ENCODE measurements at regions not wholly inside any gene's neighbourhood (a gene's known extent, or its start where the extent isn't known, plus 50 kb on each side); places are given as distances from the start of the nearest gene placed in this dataset.

DNA sequence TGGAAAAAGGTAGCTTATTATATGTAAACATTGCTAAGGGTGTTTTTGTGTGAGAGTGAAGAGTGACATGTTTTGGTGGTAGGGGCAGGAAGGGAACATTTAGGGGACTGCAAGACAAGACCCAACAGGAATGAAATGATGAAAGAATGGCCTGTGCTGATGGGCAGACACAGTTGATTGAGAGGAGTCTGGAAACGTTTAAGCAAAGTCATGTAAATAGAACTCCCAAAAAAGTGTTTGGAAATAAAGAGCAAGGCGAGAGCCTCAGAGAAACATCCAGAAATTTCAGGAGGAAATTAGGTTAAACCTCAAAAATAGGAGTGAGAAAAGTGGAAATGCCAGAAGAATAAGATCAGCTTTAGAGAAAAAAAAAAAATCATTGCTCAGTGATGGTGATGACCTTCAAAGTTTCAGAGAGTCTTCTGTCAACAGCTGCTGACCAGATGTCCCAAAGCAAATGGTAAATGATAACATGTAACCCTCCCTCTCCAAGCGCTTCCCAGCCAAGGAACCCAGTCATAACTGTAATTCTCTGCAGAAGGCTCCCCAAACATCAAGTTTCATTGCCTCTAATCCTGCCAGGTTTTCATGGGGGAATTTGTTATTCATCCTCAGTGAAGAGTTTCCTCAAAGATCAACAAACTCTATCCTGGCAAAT, 223.2 kb upstream of the FAR2 start:
- DNase-seq (ENCODE audit: low spot score in 2 of 2) = no peak
- Histone ChIP-seq H3K36me3 (no peaks in the 10 kb centered on the region), H3K27me3 (no peaks in the 10 kb centered on the region), H3K27ac (no peak overlapping the region), H3K4me3 (no peak overlapping the region), H3K4me1 (no peaks in the 10 kb centered on the region), H3K9me3 (peaks cover 0 to 5% of the 10 kb centered on the region in 2 donors)
- TF ChIP-seq, protein P1, sequence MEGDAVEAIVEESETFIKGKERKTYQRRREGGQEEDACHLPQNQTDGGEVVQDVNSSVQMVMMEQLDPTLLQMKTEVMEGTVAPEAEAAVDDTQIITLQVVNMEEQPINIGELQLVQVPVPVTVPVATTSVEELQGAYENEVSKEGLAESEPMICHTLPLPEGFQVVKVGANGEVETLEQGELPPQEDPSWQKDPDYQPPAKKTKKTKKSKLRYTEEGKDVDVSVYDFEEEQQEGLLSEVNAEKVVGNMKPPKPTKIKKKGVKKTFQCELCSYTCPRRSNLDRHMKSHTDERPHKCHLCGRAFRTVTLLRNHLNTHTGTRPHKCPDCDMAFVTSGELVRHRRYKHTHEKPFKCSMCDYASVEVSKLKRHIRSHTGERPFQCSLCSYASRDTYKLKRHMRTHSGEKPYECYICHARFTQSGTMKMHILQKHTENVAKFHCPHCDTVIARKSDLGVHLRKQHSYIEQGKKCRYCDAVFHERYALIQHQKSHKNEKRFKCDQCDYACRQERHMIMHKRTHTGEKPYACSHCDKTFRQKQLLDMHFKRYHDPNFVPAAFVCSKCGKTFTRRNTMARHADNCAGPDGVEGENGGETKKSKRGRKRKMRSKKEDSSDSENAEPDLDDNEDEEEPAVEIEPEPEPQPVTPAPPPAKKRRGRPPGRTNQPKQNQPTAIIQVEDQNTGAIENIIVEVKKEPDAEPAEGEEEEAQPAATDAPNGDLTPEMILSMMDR (IDR thresholded peaks at IDR 0.05) = no peak
- intact Hi-C loops (cut with DNase I) = no loop called here

DNA sequence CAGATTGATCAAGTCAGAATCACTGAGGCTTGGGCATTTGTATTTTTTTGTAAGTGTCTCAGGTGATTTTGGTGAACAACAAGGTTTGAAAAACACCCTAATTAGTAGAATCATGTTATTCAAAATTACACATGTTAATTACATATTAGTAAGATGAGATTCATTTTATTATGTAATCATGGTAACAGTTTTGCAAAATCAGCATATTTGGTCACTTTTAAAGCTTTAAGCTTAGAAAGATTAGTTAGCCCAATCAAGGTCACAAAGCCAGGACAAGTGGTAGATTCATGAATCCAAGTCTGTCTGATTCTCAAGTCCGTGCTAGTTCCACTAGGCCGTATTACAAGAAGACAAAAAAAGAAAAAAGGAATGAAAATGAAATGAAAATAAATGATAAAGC, 218.4 kb upstream of the FAR2 start:
- no peaks in the 10 kb centered on the region for H3K9me3 ChIP-seq
- intact Hi-C loops (cut with DNase I) = no loop called here

DNA sequence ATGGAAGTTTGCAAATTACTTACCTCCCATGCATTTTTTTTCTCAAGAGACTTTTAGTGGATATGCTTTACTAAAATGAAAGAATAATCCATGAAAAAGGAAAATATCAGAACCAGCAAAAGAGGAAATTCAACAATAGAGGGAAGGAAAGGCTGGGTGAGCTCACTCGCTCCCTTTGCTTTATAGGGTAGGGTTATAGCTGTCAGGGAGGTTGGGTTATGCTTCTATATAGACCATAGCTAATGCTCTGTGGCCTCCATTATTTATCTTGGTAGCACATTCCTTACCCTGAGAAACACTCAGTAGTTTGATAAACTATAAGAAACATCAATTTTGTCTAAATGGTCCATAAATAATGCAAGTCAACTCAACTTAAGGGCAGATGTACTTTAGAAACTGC, 215.9 kb upstream of the FAR2 start:
- DNase-seq (ENCODE audit: low spot score in 2 of 2) = no peak
- Histone ChIP-seq H3K27me3 (no peaks in the 10 kb centered on the region), H3K4me3 (no peak overlapping the region), H3K36me3 (no peaks in the 10 kb centered on the region), H3K4me1 (no peaks in the 10 kb centered on the region), H3K27ac (no peak overlapping the region), H3K9me3 (no peaks in the 10 kb centered on the region)
- intact Hi-C loops (cut with DNase I) = no loop called here
- TF ChIP-seq, protein P1 (IDR thresholded peaks at IDR 0.05) = no peak

More for the DNA sequence above, 218.4 kb upstream of the FAR2 start:
- Histone ChIP-seq H3K36me3 (no peaks in the 10 kb centered on the region), H3K27me3 (no peaks in the 10 kb centered on the region), H3K4me1 (no peaks in the 10 kb centered on the region), H3K4me3 (no peak overlapping the region), H3K27ac (no peak overlapping the region)
- TF ChIP-seq, protein P1 (IDR thresholded peaks at IDR 0.05) = no peak
- DNase-seq (ENCODE audit: low spot score in 2 of 2) = no peak

DNA sequence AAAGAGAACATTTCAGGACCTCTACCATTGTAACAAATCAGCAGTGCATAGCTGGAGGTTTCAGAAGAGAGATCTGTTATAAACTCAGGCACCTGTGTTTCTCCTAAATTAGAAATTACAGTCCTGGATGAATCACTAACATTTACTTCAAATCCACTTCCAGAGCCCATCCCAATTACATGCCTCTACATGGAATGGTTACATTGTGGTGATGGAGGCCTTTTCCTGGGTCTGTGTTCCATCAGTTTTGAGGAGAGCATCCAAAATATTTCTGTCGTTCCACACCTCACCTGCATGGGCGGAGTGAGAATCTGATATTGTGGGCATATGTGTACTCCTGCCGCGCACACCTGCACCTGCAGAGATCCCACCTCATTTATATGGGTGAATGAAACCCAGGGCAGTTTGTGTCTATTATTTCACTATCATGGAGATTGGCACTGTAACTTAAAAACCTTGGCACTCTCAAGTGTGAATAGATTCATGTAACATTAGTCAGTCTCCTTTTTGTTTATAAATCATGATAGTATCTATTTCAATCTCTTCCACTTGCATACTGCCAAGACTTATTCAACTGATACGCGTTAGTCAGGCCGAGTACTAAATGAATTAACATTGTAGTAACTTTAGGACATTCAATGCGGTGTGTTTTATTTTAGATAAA, 215.1 kb upstream of the FAR2 start:
- DNase-seq (ENCODE audit: low spot score in 2 of 2) = no peak
- TF ChIP-seq, protein P1 (IDR thresholded peaks at IDR 0.05) = no peak
- H3K36me3 ChIP-seq = no peaks in the 10 kb centered on the region
- H3K9me3 ChIP-seq = no peaks in the 10 kb centered on the region
- no peaks in the 10 kb centered on the region for H3K4me1 ChIP-seq
- no peak overlapping the region for H3K4me3 ChIP-seq
- H3K27ac ChIP-seq = no peak overlapping the region
- intact Hi-C loops (cut with DNase I) = no loop called here
- no peaks in the 10 kb centered on the region for H3K27me3 ChIP-seq

DNA sequence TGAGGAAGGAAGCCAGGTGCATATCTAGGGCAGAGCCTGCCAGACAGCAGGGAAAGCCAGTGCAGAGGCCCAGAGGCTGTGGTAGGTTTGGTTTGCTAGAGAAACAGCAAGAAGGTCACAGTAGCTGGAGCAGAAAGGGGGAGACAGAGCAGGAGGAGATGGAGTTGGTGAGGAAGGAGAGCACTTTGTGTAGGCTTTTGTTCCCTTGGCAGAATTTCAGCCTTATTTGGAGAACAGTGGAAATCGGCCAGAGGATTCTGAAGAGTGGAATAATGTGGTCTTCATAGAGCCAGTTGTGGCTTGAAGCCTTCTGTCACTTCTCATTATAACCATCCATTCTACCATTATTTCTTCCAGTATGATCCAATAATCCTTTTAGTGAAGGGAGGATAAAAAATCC, 212.9 kb upstream of the FAR2 start:
- no peak overlapping the region for H3K4me3 ChIP-seq
- intact Hi-C loops (cut with DNase I) = no loop called here
- H3K27ac ChIP-seq = no peak overlapping the region
- H3K36me3 ChIP-seq = no peaks in the 10 kb centered on the region
- no peaks in the 10 kb centered on the region for H3K27me3 ChIP-seq
- TF ChIP-seq, protein P1 (IDR thresholded peaks at IDR 0.05) = no peak
- no peaks in the 10 kb centered on the region for H3K9me3 ChIP-seq
- H3K4me1 ChIP-seq = no peaks in the 10 kb centered on the region
- no peak for DNase-seq (ENCODE audit: low spot score in 2 of 2)

All from ascending aorta (tissue), 2 donors.